ENCODE measurements at regions not wholly inside any gene's neighbourhood (a gene's known extent, or its start where the extent isn't known, plus 50 kb on each side); places are given as distances from the start of the nearest gene placed in this dataset.
"Not testable (repeated sequence)": the region's sequence is repeated elsewhere in the genome, so short reads cannot be mapped to it uniquely, and the experiment has no call there.

DNA sequence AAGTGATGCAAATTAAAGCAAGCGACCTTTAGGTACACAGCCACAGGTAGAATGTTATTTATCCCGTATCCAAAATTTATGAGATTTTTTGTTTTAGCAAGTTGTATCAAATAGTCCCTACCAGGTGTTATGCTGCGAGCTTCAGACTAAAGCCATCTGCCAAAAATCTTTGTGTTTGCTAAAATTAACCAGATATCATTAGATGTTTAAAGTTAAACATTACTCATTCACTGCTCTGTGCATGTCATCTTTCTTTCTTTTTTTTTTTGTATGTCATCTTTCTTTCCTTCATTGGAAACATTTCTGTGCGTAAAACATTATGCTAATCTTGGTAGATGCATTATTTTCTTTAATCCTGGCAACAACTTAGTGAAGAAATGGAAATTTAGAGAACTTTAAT, 173.1 kb downstream of the FHIP1A start:
- peaks cover 13% of the 10 kb centered on the region for H3K27me3 Mint-ChIP-seq
- CTCF ChIA-PET, result no interaction called here
- no peaks in the 10 kb centered on the region for H3K36me3 Mint-ChIP-seq (ENCODE audit: low read depth)
- no peak for DNase-seq
- H3K27ac Mint-ChIP-seq, result no peak overlapping the region
- H3K4me3 Mint-ChIP-seq, result no peak overlapping the region
- POLR2A ChIA-PET, result no interaction called here
- no peaks in the 10 kb centered on the region for H3K4me1 Mint-ChIP-seq
- no peaks in the 10 kb centered on the region for H3K9me3 Mint-ChIP-seq

- Mint-ChIP-seq H3K4me3 (no peak overlapping the region), H3K9me3 (no peaks in the 10 kb centered on the region), H3K27ac (no peak overlapping the region), H3K27me3 (peaks cover 9% of the 10 kb centered on the region), H3K4me1 (no peaks in the 10 kb centered on the region), H3K36me3 (ENCODE audit: low read depth) (no peaks in the 10 kb centered on the region)
- POLR2A ChIA-PET, result no interaction called here
- CTCF ChIA-PET, result no interaction called here
- DNase-seq, result no peak
Measured at GRCh38 chr4:151583157-151583914, 174.4 kb downstream of the FHIP1A start.

DNA sequence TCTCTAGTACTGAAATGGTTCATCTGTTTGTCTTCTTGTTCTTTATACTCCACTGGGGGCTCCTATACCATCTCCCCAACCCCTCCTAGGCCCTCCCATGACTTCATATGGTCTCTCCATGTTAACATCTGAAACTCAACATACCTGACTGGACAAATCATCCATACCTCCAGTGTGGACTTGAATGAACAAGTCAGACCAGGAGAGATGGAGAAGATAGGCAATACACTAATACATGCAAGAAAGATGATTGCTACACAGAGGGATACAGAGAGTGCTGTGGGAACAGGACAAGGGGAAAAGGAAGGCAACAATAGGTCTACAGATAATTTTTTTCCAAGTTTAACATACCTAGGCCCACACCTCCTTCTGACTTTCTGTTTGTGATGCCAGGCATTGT, 175.1 kb downstream of the FHIP1A start:
- ChIA-PET CTCF (interaction anchor here (0.7 kb wide), 1 partner anchor 144 kb away, joined by 3 read pairs; no protein-coding TSS in a partner anchor), POLR2A (no interaction called here)
- Mint-ChIP-seq H3K27ac (no peak overlapping the region), H3K36me3 (ENCODE audit: low read depth) (no peaks in the 10 kb centered on the region), H3K27me3 (peaks cover 12% of the 10 kb centered on the region), H3K4me3 (no peak overlapping the region), H3K9me3 (no peaks in the 10 kb centered on the region), H3K4me1 (no peaks in the 10 kb centered on the region)
- DNase-seq, result no peak

GRCh38 chr4:151595629-151596028, 165.2 kb downstream of the GATB start:
- H3K27me3 Mint-ChIP-seq; CTCF ChIA-PET; POLR2A ChIA-PET; DNase-seq; H3K4me1 Mint-ChIP-seq; H3K36me3 Mint-ChIP-seq (ENCODE audit: low read depth); H3K27ac Mint-ChIP-seq; H3K9me3 Mint-ChIP-seq; H3K4me3 Mint-ChIP-seq: not testable (repeated sequence)

DNA sequence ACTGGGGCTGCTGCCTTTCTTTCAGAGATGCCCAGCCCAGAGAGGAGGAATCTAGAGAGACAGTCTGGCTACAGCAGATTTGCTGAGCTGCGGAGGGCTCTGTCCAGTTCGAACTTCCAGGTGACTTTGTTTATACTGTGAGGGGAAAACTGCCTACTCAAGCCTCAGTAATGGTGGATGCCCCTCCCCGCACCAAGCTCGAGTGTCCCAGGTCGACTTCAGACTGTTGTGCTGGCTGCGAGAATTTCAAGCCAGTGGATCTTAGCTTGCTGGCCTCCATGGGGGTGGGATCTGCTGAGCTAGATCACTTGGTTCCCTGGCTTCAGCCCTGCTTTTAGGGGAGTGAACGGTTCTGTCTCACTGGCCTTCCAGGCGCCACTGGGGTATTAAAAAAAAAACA, 163.1 kb downstream of the GATB start:
- DNase-seq; POLR2A ChIA-PET; H3K27me3 Mint-ChIP-seq; H3K4me3 Mint-ChIP-seq; H3K27ac Mint-ChIP-seq; CTCF ChIA-PET; H3K4me1 Mint-ChIP-seq; H3K36me3 Mint-ChIP-seq (ENCODE audit: low read depth); H3K9me3 Mint-ChIP-seq: not testable (repeated sequence)

DNA sequence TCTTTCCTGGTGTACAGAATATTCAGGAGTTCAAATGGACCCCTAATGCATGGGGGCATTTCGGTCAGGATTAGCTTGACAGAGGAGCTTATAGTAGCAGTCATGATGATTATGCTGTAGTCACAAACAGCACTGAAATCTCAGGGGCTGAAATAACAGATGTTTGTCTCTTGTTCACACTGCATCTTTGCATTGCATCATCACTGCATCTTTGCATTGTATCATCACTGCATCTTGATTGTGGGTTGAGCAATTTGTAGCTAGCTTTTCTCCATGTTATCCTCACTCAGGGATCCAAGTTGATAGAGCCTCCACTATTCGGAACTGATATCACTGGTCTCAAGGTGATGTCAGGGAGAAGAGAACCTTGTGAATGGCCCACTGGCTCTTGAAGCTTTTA, 160.9 kb downstream of the GATB start:
- H3K27me3 Mint-ChIP-seq, result no peaks in the 10 kb centered on the region
- POLR2A ChIA-PET, result no interaction called here
- no peaks in the 10 kb centered on the region for H3K36me3 Mint-ChIP-seq (ENCODE audit: low read depth)
- DNase-seq, result no peak
- no peaks in the 10 kb centered on the region for H3K9me3 Mint-ChIP-seq
- no peak overlapping the region for H3K27ac Mint-ChIP-seq
- peaks cover under 1% of the 10 kb centered on the region for H3K4me1 Mint-ChIP-seq
- no peak overlapping the region for H3K4me3 Mint-ChIP-seq
- CTCF ChIA-PET, result no interaction called here

DNA sequence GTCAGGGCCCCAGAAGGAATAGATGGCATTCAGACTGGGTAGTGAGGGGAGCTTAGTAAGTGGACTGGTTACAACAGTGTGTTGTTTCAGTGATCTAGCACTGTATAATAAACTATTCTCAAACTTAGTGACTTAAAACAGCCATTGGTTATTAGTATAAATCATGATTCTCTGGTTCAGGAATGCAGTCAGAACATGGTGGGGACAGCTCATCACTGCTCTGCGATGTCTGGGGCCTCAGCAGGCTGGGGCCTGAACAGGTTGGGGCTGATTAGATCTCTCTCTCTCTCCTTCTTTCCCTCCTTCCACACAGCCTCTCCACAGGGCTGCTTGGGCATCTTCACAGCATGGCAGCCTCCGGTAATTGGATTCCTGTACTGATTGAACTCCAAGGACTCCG, 160.4 kb downstream of the GATB start:
- CTCF ChIA-PET, result no interaction called here
- Mint-ChIP-seq H3K36me3 (ENCODE audit: low read depth) (no peaks in the 10 kb centered on the region), H3K4me1 (peaks cover 3% of the 10 kb centered on the region), H3K9me3 (no peaks in the 10 kb centered on the region), H3K4me3 (no peak overlapping the region), H3K27me3 (no peaks in the 10 kb centered on the region), H3K27ac (no peak overlapping the region)
- DNase-seq, result no peak
- POLR2A ChIA-PET, result no interaction called here

GRCh38 chr4:151603377-151603776, 157.4 kb downstream of the GATB start:
- no peaks in the 10 kb centered on the region for H3K27me3 Mint-ChIP-seq
- no peak overlapping the region for H3K4me3 Mint-ChIP-seq

GRCh38 chr4:151604238-151604637, 156.6 kb downstream of the GATB start:
- no peak for DNase-seq

More at GRCh38 chr4:151603377-151603776, 157.4 kb downstream of the GATB start:
- Mint-ChIP-seq H3K27ac (no peak overlapping the region), H3K9me3 (no peaks in the 10 kb centered on the region), H3K4me1 (peaks cover 3% of the 10 kb centered on the region), H3K36me3 (ENCODE audit: low read depth) (no peaks in the 10 kb centered on the region)
- no peak for DNase-seq
- CTCF ChIA-PET, result interaction anchor here (1.0 to 1.4 kb wide), 3 partner anchors 9 to 241 kb away, joined by 3 to 5 read pairs (median 3); no protein-coding TSS in a partner anchor
- POLR2A ChIA-PET, result no interaction called here

DNA sequence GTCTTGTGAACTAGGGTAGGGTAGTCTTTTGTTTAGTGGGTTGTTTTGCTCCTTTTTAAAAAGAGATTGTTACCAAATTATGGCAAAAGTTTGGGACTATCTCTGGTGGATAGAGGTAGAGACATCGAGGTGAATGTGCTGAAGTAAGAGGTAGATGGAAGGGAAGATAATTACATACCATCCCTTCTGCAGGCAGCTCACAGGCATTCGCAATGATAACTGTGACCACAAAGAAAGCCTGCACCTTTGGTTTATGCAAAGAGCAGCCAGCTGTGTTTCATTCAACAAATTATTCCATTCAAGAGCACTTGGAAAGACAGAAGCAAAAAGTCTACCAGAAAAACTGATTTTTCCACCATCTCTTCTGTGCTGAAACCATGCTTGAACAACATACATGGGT, 155.6 kb downstream of the GATB start:
- CTCF ChIA-PET, result interaction anchor here (0.6 to 1.2 kb wide), 3 partner anchors 21 to 236 kb away, joined by 3 to 4 read pairs (median 3); no protein-coding TSS in a partner anchor
- POLR2A ChIA-PET, result no interaction called here

More at GRCh38 chr4:151604238-151604637, 156.6 kb downstream of the GATB start:
- ChIA-PET CTCF (interaction anchor here (0.9 to 1.4 kb wide), 7 partner anchors 8 to 487 kb away, joined by 3 to 5 read pairs (median 3); no protein-coding TSS in a partner anchor), POLR2A (no interaction called here)
- Mint-ChIP-seq H3K36me3 (ENCODE audit: low read depth) (no peaks in the 10 kb centered on the region), H3K4me1 (peaks cover 3% of the 10 kb centered on the region), H3K4me3 (no peak overlapping the region), H3K9me3 (no peaks in the 10 kb centered on the region), H3K27ac (no peak overlapping the region), H3K27me3 (no peaks in the 10 kb centered on the region)

DNA sequence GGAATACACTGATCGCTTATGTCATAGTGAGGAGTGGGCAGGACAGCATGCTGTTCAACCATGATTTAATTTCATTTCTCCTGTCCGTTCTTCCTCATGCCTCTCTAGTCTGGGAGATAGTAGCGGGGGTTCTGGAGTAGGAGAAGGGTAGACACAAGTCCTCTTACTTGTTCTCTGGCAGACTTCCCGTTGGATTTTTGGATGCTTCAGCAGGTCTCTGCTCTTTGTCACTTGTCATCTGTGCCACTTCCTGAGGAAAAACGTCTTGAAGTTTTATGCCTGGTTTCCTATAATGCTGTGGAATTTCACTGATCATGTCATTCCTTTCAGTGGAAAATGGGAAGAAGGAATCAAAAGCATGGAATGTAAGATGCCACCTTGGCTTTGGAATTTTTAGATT, 154.7 kb downstream of the GATB start:
- Mint-ChIP-seq H3K4me1 (peaks cover 3% of the 10 kb centered on the region), H3K9me3 (no peaks in the 10 kb centered on the region), H3K27ac (no peak overlapping the region), H3K27me3 (peaks cover 2% of the 10 kb centered on the region), H3K36me3 (ENCODE audit: low read depth) (no peaks in the 10 kb centered on the region), H3K4me3 (no peak overlapping the region)
- POLR2A ChIA-PET, result no interaction called here
- DNase-seq, result no peak
- CTCF ChIA-PET, result interaction anchor here (0.8 kb wide), 1 partner anchor 20 kb away, joined by 4 read pairs; no protein-coding TSS in a partner anchor

More for the DNA sequence above, 155.6 kb downstream of the GATB start:
- Mint-ChIP-seq H3K9me3 (no peaks in the 10 kb centered on the region), H3K27ac (no peak overlapping the region), H3K36me3 (ENCODE audit: low read depth) (no peaks in the 10 kb centered on the region), H3K27me3 (no peaks in the 10 kb centered on the region), H3K4me1 (peaks cover 3% of the 10 kb centered on the region), H3K4me3 (no peak overlapping the region)
- no peak for DNase-seq

GRCh38 chr4:151610229-151610628, 150.6 kb downstream of the GATB start:
- H3K4me1 Mint-ChIP-seq, result no peaks in the 10 kb centered on the region
- DNase-seq, result no peak
- CTCF ChIA-PET, result interaction anchor here (1.2 kb wide), 1 partner anchor 16 kb away, joined by 3 read pairs; no protein-coding TSS in a partner anchor
- peaks cover 4% of the 10 kb centered on the region for H3K27me3 Mint-ChIP-seq
- no peaks in the 10 kb centered on the region for H3K36me3 Mint-ChIP-seq (ENCODE audit: low read depth)
- H3K4me3 Mint-ChIP-seq, result no peak overlapping the region
- POLR2A ChIA-PET, result no interaction called here
- H3K27ac Mint-ChIP-seq, result no peak overlapping the region
- H3K9me3 Mint-ChIP-seq, result no peaks in the 10 kb centered on the region

DNA sequence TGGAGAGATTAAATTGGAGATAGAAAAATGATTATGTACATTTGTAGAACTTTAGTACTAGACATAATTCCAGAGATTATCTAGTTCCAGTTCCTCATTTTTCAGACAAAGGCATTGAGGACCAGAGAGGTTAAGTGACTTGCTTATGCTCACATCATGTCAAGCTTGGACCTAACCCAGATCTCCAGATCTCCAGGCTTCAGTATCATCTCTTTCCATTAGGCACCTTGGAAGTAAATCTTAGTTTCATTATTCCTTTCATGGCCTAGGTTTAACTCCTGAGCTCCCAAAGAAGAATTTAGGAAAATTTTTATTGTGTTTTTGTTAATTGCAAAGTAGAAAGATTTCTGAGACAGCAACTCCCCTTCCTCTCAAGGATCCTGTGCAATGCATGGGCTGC, 148.8 kb downstream of the GATB start:
- POLR2A ChIA-PET, result no interaction called here
- Mint-ChIP-seq H3K27ac (no peak overlapping the region), H3K4me3 (no peak overlapping the region)

DNA sequence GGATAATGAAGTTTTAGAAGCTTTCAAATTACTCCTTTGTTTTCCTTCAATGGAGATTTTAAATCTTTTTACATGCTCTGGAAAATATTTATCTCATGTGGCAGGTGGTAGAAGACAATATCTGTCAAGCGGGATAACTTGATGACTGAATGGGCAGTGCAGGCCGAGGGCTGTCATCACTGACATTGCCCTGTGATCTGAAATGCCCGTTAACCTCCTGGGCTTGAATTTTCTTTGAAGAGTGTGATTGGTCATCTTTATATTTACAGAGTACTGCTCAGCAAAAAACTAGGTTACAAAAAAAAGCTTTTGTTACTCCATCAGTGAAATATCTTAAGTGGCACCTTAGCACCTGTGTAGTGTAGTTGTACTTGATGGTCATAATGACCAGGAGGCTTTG, 147.5 kb downstream of the GATB start:
- no peaks in the 10 kb centered on the region for H3K36me3 Mint-ChIP-seq (ENCODE audit: low read depth)
- CTCF ChIA-PET, result no interaction called here
- no peaks in the 10 kb centered on the region for H3K9me3 Mint-ChIP-seq
- H3K27me3 Mint-ChIP-seq, result peaks cover 6% of the 10 kb centered on the region
- no peak overlapping the region for H3K4me3 Mint-ChIP-seq
- no peaks in the 10 kb centered on the region for H3K4me1 Mint-ChIP-seq
- POLR2A ChIA-PET, result no interaction called here
- no peak overlapping the region for H3K27ac Mint-ChIP-seq
- DNase-seq, result no peak

More for the DNA sequence above, 148.8 kb downstream of the GATB start:
- CTCF ChIA-PET, result interaction anchor here (0.9 kb wide), 1 partner anchor 8 kb away, joined by 3 read pairs; no protein-coding TSS in a partner anchor
- DNase-seq, result no peak
- H3K4me1 Mint-ChIP-seq, result no peaks in the 10 kb centered on the region
- peaks cover 5% of the 10 kb centered on the region for H3K27me3 Mint-ChIP-seq
- no peaks in the 10 kb centered on the region for H3K9me3 Mint-ChIP-seq
- H3K36me3 Mint-ChIP-seq (ENCODE audit: low read depth), result no peaks in the 10 kb centered on the region
